Retina (tissue), 1 donor: ENCODE measurements at regions not wholly inside any gene's neighbourhood (a gene's known extent, or its start where the extent isn't known, plus 50 kb on each side); places are given as distances from the start of the nearest gene placed in this dataset.
"Not testable (repeated sequence)": the region's sequence is repeated elsewhere in the genome, so short reads cannot be mapped to it uniquely, and the experiment has no call there.

Source experiments
- DNase-seq: peaks from one replicate; pipeline ENCODE4 v3.0.0-alpha.2; 2016

GRCh38 chr1:193406901-193407300 lies 220.5 kb upstream of the B3GALT2 start:
- DNase-seq: no peak

- no peak for DNase-seq
Measured at GRCh38 chr1:193404236-193404635, 217.8 kb upstream of the B3GALT2 start.

- no peak for DNase-seq
Measured at GRCh38 chr1:193402977-193403376, 216.6 kb upstream of the B3GALT2 start.

- peak; percentile 24 for DNase-seq
Measured at GRCh38 chr1:193402037-193402436, 215.6 kb upstream of the B3GALT2 start.

GRCh38 chr1:193394336-193394735 lies 207.9 kb upstream of the B3GALT2 start:
- DNase-seq: no peak

GRCh38 chr1:193392686-193393085 lies 206.3 kb upstream of the B3GALT2 start:
- no peak for DNase-seq

- no peak for DNase-seq
Measured at GRCh38 chr1:193388683-193389082, 202.3 kb upstream of the B3GALT2 start.

GRCh38 chr1:193388165-193388564 lies 201.8 kb upstream of the B3GALT2 start:
- no peak for DNase-seq

- DNase-seq: no peak
Measured at GRCh38 chr1:193387406-193387805, 201.0 kb upstream of the B3GALT2 start.

- DNase-seq: not testable (repeated sequence)
Measured at GRCh38 chr1:193378451-193378850, 192.0 kb upstream of the B3GALT2 start.

GRCh38 chr1:193377472-193377871 lies 191.1 kb upstream of the B3GALT2 start:
- no peak for DNase-seq

GRCh38 chr1:193372553-193372952 lies 186.1 kb upstream of the B3GALT2 start:
- no peak for DNase-seq

- DNase-seq: no peak
Measured at GRCh38 chr1:193368302-193368701, 181.9 kb upstream of the B3GALT2 start.

GRCh38 chr1:193367863-193368262 lies 181.4 kb upstream of the B3GALT2 start:
- no peak for DNase-seq

GRCh38 chr1:193366764-193367507 lies 180.5 kb upstream of the B3GALT2 start:
- DNase-seq: no peak

GRCh38 chr1:193365966-193366365 lies 179.6 kb upstream of the B3GALT2 start:
- DNase-seq: no peak

- peak; percentile 45 for DNase-seq
Measured at GRCh38 chr1:193359631-193360030, 173.2 kb upstream of the B3GALT2 start.

- DNase-seq: no peak
Measured at GRCh38 chr1:193358419-193358818, 172.0 kb upstream of the B3GALT2 start.

GRCh38 chr1:193356249-193356648 lies 169.8 kb upstream of the B3GALT2 start:
- no peak for DNase-seq

- no peak for DNase-seq
Measured at GRCh38 chr1:193355626-193356025, 169.2 kb upstream of the B3GALT2 start.

- DNase-seq: no peak
Measured at GRCh38 chr1:193355178-193355577, 168.8 kb upstream of the B3GALT2 start.

- DNase-seq: peak; percentile 57
Measured at GRCh38 chr1:193348769-193349535, 162.5 kb upstream of the B3GALT2 start.

- DNase-seq: peak; percentile 62
Measured at GRCh38 chr1:193348091-193348768, 161.8 kb upstream of the B3GALT2 start.

- no peak for DNase-seq
Measured at GRCh38 chr1:193346085-193346484, 159.7 kb upstream of the B3GALT2 start.
